CD8-positive, alpha-beta memory T cell (primary cell): ENCODE measurements at regions not wholly inside any gene's neighbourhood (a gene's known extent, or its start where the extent isn't known, plus 50 kb on each side); places are given as distances from the start of the nearest gene placed in this dataset.

ENCODE experiments used
- CTCF ChIA-PET: fragments of 350-600 bp; sonication (Branson Sonifier 250); formaldehyde crosslinking; loops from one replicate; lab custom pipeline; 2021; ENCODE audit warnings: antibody characterized with exemption; lab: Charles Lee
- POLR2A ChIA-PET: fragments of 350-600 bp; sonication (Branson Sonifier 250); formaldehyde crosslinking; loops from one replicate; lab custom pipeline; 2021; ENCODE audit warnings: antibody characterized with exemption; lab: Charles Lee
- DNase-seq, 5 donors: peaks; one replicate each; pipeline versions ENCODE4 v3.0.0 to v3.0.0-alpha.2; 2020 to 2022; ENCODE audit warnings: mixed read lengths in 1 of 5
- H3K27ac ChIP-seq: one replicate; pipeline ENCODE4 v1.7.0; 2013; ENCODE audit warnings: low read depth, mild to moderate bottlenecking, low read length, moderate library complexity
- H3K27me3 ChIP-seq: 2 replicates; pipeline ENCODE4 v1.7.0; 2013; ENCODE audit warnings: low read length, mild to moderate bottlenecking; ENCODE audit not compliant: insufficient read depth, poor library complexity, severe bottlenecking
- H3K36me3 ChIP-seq: 2 replicates; pipeline ENCODE4 v1.7.0; 2013; ENCODE audit warnings: mild to moderate bottlenecking, low read length, moderate library complexity; ENCODE audit not compliant: insufficient read depth
- H3K4me1 ChIP-seq: 2 replicates; pipeline ENCODE4 v1.7.0; 2013; ENCODE audit warnings: mild to moderate bottlenecking, low read length, moderate library complexity; ENCODE audit not compliant: insufficient read depth
- H3K4me3 ChIP-seq: 2 replicates; pipeline ENCODE4 v1.7.0; 2013; ENCODE audit warnings: mild to moderate bottlenecking, low read length
- H3K9me3 ChIP-seq: 2 replicates; pipeline ENCODE4 v1.7.0; 2013; ENCODE audit warnings: mild to moderate bottlenecking, low read length
- H3K27ac Mint-ChIP-seq, 8 donors: one replicate each; pipeline ENCODE4 v1.8.0; 2020 to 2021; ENCODE audit warnings: mixed read lengths in 8 of 8, mild to moderate bottlenecking in 6 of 8, inconsistent platforms in 3 of 8, moderate library complexity in 3 of 8
- H3K27me3 Mint-ChIP-seq, 2 donors: one replicate each; pipeline ENCODE4 v1.8.0; 2020 to 2021; ENCODE audit warnings: mixed read lengths in 2 of 2, mild to moderate bottlenecking in 1 of 2, moderate library complexity in 1 of 2
- H3K36me3 Mint-ChIP-seq, 3 donors: one replicate each; pipeline ENCODE4 v1.8.0; 2020 to 2021; ENCODE audit warnings: mixed read lengths in 3 of 3, inconsistent platforms in 1 of 3, mild to moderate bottlenecking in 1 of 3
- H3K4me1 Mint-ChIP-seq, 3 donors: one replicate each; pipeline ENCODE4 v1.8.0; 2020 to 2021; ENCODE audit warnings: mixed read lengths in 3 of 3, inconsistent platforms in 1 of 3, mild to moderate bottlenecking in 1 of 3
- H3K4me3 Mint-ChIP-seq, 7 donors: one replicate each; pipeline ENCODE4 v1.8.0; 2020 to 2021; ENCODE audit warnings: mixed read lengths in 7 of 7, mild to moderate bottlenecking in 6 of 7, moderate library complexity in 4 of 7, inconsistent platforms in 2 of 7
- H3K9me3 Mint-ChIP-seq, 5 donors: one replicate each; pipeline ENCODE4 v1.8.0; 2020 to 2022; ENCODE audit warnings: mixed read lengths in 5 of 5, mild to moderate bottlenecking in 3 of 5, moderate library complexity in 2 of 5, inconsistent platforms in 1 of 5

GRCh38 chr13:60772726-60773125 is 375.7 kb downstream of the TDRD3 start:
- POLR2A ChIA-PET, result no interaction called here

DNA sequence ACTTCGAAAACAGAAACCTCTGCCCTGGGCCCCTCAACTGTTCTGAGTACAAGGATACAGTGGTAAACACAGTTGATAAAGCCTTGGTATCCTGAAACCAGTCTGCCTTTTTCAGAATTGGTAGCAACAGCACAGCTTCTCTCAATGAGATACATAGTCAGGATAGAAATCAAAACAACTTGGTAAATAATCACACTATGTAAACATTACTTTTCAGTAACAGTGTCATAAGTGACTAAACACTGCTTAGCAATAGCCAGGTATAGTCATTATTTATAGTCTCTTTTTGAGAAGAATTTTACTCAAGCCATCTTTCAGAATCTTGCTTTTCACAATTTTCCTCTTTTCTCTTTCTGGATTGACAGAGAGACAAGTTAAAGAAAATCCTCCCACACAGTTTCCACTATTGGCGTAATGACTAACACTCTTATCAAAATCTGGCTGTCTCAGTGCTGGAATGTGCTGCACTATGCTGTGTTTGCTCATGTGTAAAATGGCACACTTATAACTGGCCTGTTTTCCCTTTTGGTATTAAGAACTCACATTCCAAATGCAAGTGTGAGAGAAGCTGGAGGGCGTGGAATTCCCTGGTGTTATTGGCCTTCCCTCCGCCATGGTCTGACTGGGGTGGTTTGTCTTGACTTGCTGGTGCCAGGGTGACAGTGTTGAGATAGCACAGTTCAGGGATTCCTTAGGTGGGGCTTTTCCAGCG is 368.8 kb downstream of the TDRD3 start:
- H3K9me3 ChIP-seq, result no peaks in the 10 kb centered on the region
- peaks cover 6 to 15% (median 13%) of the 10 kb centered on the region in 5 donors for H3K9me3 Mint-ChIP-seq
- H3K4me3 ChIP-seq, result no peak overlapping the region
- no peak overlapping the region for H3K27ac ChIP-seq
- H3K27ac Mint-ChIP-seq, result no peak overlapping the region
- H3K27me3 Mint-ChIP-seq, result no peaks in the 10 kb centered on the region
- no peak for DNase-seq
- no peaks in the 10 kb centered on the region for H3K27me3 ChIP-seq
- no peaks in the 10 kb centered on the region for H3K36me3 ChIP-seq
- no peaks in the 10 kb centered on the region for H3K4me1 Mint-ChIP-seq
- peaks cover 0 to 2% (median 0%) of the 10 kb centered on the region in 3 donors for H3K36me3 Mint-ChIP-seq
- ChIA-PET CTCF (no interaction called here), POLR2A (no interaction called here)
- H3K4me3 Mint-ChIP-seq, result no peak overlapping the region
- H3K4me1 ChIP-seq, result no peaks in the 10 kb centered on the region

More at GRCh38 chr13:60772726-60773125, 375.7 kb downstream of the TDRD3 start:
- H3K4me1 ChIP-seq, result no peaks in the 10 kb centered on the region
- no peaks in the 10 kb centered on the region for H3K36me3 Mint-ChIP-seq
- CTCF ChIA-PET, result no interaction called here
- no peak overlapping the region for H3K4me3 ChIP-seq
- no peaks in the 10 kb centered on the region for H3K36me3 ChIP-seq
- no peaks in the 10 kb centered on the region for H3K27me3 Mint-ChIP-seq
- no peak for DNase-seq
- peaks cover 3 to 13% (median 8%) of the 10 kb centered on the region in 5 donors for H3K9me3 Mint-ChIP-seq
- no peak overlapping the region for H3K27ac Mint-ChIP-seq
- H3K27ac ChIP-seq, result no peak overlapping the region
- H3K9me3 ChIP-seq, result no peaks in the 10 kb centered on the region
- no peaks in the 10 kb centered on the region for H3K27me3 ChIP-seq
- H3K4me3 Mint-ChIP-seq, result no peak overlapping the region
- no peaks in the 10 kb centered on the region for H3K4me1 Mint-ChIP-seq

DNA sequence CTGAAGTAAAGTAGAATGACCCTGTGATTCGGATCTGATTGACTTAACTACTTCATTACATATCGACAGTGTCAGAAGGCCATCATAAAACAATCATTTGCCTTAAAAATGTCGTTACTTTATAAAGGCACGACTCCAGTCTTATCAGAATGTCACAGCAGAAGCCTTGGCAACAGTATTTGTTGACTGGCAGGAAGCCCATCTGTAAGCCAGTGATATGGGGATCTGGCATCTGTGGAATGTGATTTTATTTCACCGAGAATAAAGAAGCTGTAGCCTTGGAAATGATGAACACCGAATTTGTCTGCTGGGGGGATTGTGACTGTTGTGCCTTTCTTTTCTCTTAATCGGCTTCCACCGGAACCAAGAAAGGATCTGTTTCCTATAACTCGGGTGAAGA is 362.5 kb downstream of the TDRD3 start:
- Mint-ChIP-seq H3K27me3 (no peaks in the 10 kb centered on the region), H3K36me3 (peaks cover 0 to 2% (median 0%) of the 10 kb centered on the region in 3 donors), H3K27ac (no peak overlapping the region), H3K9me3 (peaks cover 4 to 15% (median 11%) of the 10 kb centered on the region in 5 donors), H3K4me3 (no peak overlapping the region), H3K4me1 (no peaks in the 10 kb centered on the region)
- no peak overlapping the region for H3K4me3 ChIP-seq
- H3K27me3 ChIP-seq, result no peaks in the 10 kb centered on the region
- no peak overlapping the region for H3K27ac ChIP-seq
- no peaks in the 10 kb centered on the region for H3K9me3 ChIP-seq
- no peaks in the 10 kb centered on the region for H3K36me3 ChIP-seq
- ChIA-PET POLR2A (no interaction called here), CTCF (no interaction called here)
- no peak for DNase-seq
- H3K4me1 ChIP-seq, result no peaks in the 10 kb centered on the region

- no peaks in the 10 kb centered on the region for H3K9me3 ChIP-seq
- H3K4me1 Mint-ChIP-seq, result no peaks in the 10 kb centered on the region
- no peak overlapping the region for H3K27ac Mint-ChIP-seq
- no peak overlapping the region for H3K27ac ChIP-seq
- no peaks in the 10 kb centered on the region for H3K36me3 ChIP-seq
- H3K4me1 ChIP-seq, result no peaks in the 10 kb centered on the region
- peaks cover 4 to 15% (median 11%) of the 10 kb centered on the region in 5 donors for H3K9me3 Mint-ChIP-seq
- H3K4me3 Mint-ChIP-seq, result no peak overlapping the region
- peaks cover 0 to 2% (median 0%) of the 10 kb centered on the region in 3 donors for H3K36me3 Mint-ChIP-seq
- no peak overlapping the region for H3K4me3 ChIP-seq
- no peaks in the 10 kb centered on the region for H3K27me3 ChIP-seq
- ChIA-PET POLR2A (no interaction called here), CTCF (no interaction called here)
- H3K27me3 Mint-ChIP-seq, result no peaks in the 10 kb centered on the region
- DNase-seq, result no peak
These were observed 361.6 kb downstream of the TDRD3 start for GRCh38 chr13:60758637-60759036.

GRCh38 chr13:60757501-60758215 is 360.6 kb downstream of the TDRD3 start:
- POLR2A ChIA-PET, result no interaction called here

DNA sequence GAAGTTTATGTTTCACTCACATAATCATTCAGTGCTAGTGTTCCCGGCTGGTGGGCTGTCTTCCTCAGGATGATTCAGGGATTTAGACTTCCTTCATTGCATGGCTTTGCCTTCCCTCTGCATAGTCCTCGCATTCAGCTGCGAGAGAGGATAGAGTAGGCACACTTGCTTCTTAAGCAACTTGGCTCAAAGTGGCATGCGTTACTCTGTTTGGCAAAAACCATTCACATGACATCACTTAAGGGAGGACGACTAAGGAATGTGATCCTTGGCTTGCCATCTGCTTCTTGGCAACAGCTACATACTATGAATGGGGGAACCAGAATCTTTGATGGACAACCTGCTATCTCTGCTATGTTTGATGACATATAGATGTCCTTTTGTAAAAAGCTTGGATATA is 359.3 kb downstream of the TDRD3 start:
- no peaks in the 10 kb centered on the region for H3K27me3 ChIP-seq
- no peak overlapping the region for H3K4me3 Mint-ChIP-seq
- no peaks in the 10 kb centered on the region for H3K9me3 ChIP-seq
- peaks cover 1 to 6% (median 4%) of the 10 kb centered on the region in 5 donors for H3K9me3 Mint-ChIP-seq
- H3K27ac Mint-ChIP-seq, result no peak overlapping the region
- no peak overlapping the region for H3K27ac ChIP-seq
- H3K4me3 ChIP-seq, result no peak overlapping the region
- ChIA-PET POLR2A (no interaction called here), CTCF (no interaction called here)
- no peaks in the 10 kb centered on the region for H3K27me3 Mint-ChIP-seq
- H3K36me3 Mint-ChIP-seq, result no peaks in the 10 kb centered on the region
- no peaks in the 10 kb centered on the region for H3K36me3 ChIP-seq
- no peak for DNase-seq
- H3K4me1 ChIP-seq, result no peaks in the 10 kb centered on the region
- H3K4me1 Mint-ChIP-seq, result no peaks in the 10 kb centered on the region

More at GRCh38 chr13:60757501-60758215, 360.6 kb downstream of the TDRD3 start:
- CTCF ChIA-PET, result no interaction called here
- Histone ChIP-seq H3K9me3 (no peaks in the 10 kb centered on the region), H3K4me1 (no peaks in the 10 kb centered on the region), H3K4me3 (no peak overlapping the region), H3K27ac (no peak overlapping the region), H3K27me3 (no peaks in the 10 kb centered on the region), H3K36me3 (no peaks in the 10 kb centered on the region)
- DNase-seq, result no peak
- Mint-ChIP-seq H3K4me3 (no peak overlapping the region), H3K4me1 (no peaks in the 10 kb centered on the region), H3K27ac (no peak overlapping the region), H3K36me3 (peaks cover 0 to 2% (median 0%) of the 10 kb centered on the region in 3 donors), H3K27me3 (no peaks in the 10 kb centered on the region), H3K9me3 (peaks cover 4 to 10% (median 5%) of the 10 kb centered on the region in 5 donors)

- no peak overlapping the region for H3K4me3 Mint-ChIP-seq
- H3K4me1 Mint-ChIP-seq, result no peaks in the 10 kb centered on the region
- DNase-seq, result no peak
- no peaks in the 10 kb centered on the region for H3K4me1 ChIP-seq
- no peaks in the 10 kb centered on the region for H3K36me3 ChIP-seq
- POLR2A ChIA-PET, result no interaction called here
- no peaks in the 10 kb centered on the region for H3K27me3 Mint-ChIP-seq
- no peak overlapping the region for H3K27ac Mint-ChIP-seq
- no peaks in the 10 kb centered on the region for H3K36me3 Mint-ChIP-seq
- H3K27ac ChIP-seq, result no peak overlapping the region
- no peaks in the 10 kb centered on the region for H3K27me3 ChIP-seq
- H3K4me3 ChIP-seq, result no peak overlapping the region
- no peaks in the 10 kb centered on the region for H3K9me3 ChIP-seq
- CTCF ChIA-PET, result no interaction called here
- peaks cover 1 to 6% (median 4%) of the 10 kb centered on the region in 5 donors for H3K9me3 Mint-ChIP-seq
These were observed 358.6 kb downstream of the TDRD3 start for GRCh38 chr13:60755380-60756163.
